HepG2 (cell line): ENCODE measurements at regions not wholly inside any gene's neighbourhood (a gene's known extent, or its start where the extent isn't known, plus 50 kb on each side); places are given as distances from the start of the nearest gene placed in this dataset.

Experiments
- ATAC-seq: fragments of 200-7000 bp; cut with Tn5 transposase; 3 replicates; pipeline ENCODE4 v1.9.1; 2020; ENCODE audit warnings: mild to moderate bottlenecking, moderate library complexity
- BruUV-seq: library from RNA; stranded (reverse); fragments of 400-500 nt; replicated peaks from 2 replicates; lab custom pipeline; 2021; lab: Mats Ljungman, UMichigan
- CTCF ChIA-PET: fragments of 300-600 bp; formaldehyde crosslinking; extraction: SDS; loops from one replicate; lab custom pipeline; 2021; ENCODE audit warnings: low total read pairs, inconsistent platforms, low intra/inter-chr PET ratio; lab: Yijun Ruan, JAX
- POLR2A ChIA-PET: fragments of 350-600 bp; sonication (Branson Sonifier 250); formaldehyde crosslinking; loops from one replicate; lab custom pipeline; 2020; ENCODE audit warnings: antibody characterized with exemption, inconsistent platforms; lab: Yijun Ruan, JAX
- DNase-seq: peaks from one replicate; pipeline ENCODE4 v3.0.0-alpha.2; 2015; ENCODE audit warnings: low spot score
- FAIRE-seq: peaks from 3 replicates; lab custom pipeline; 2011; peaks lifted over from hg19 to GRCh38; lab: Jason Lieb, UNC
- H2AFZ ChIP-seq: one replicate; pipeline ENCODE4 v1.6.1; 2011; ENCODE audit warnings: low read length, inconsistent platforms
- H3K27ac ChIP-seq: fragments of 300-600 bp; 3 replicates; pipeline ENCODE4 v1.8.0; 2011; ENCODE audit warnings: mixed run types, mild to moderate bottlenecking, mixed read lengths, low read length, inconsistent platforms; ENCODE audit not compliant: insufficient read depth; ENCODE audit errors: extremely low read length
- H3K27me3 ChIP-seq, 2 experiments: fragments of 200-600 bp in 1 of 2; 2 replicates in 1 of 2; 3 replicates in 1 of 2; pipeline versions ENCODE4 v1.6.0 to v1.8.0; 2011; ENCODE audit warnings: low read length in 2 of 2, mild to moderate bottlenecking in 2 of 2, moderate library complexity in 2 of 2, inconsistent platforms in 1 of 2; ENCODE audit not compliant: insufficient read depth in 2 of 2, control insufficient read depth in 1 of 2
- H3K36me3 ChIP-seq, 2 experiments: fragments of 200-600 bp in 1 of 2; replicated peaks in 1 of 2; 2 replicates in 1 of 2; 3 replicates in 1 of 2; pipeline versions ENCODE4 v1.5.1 to v1.8.0; 2011; ENCODE audit warnings: low read length in 2 of 2, inconsistent platforms in 1 of 2; ENCODE audit not compliant: insufficient read depth in 2 of 2, control insufficient read depth in 1 of 2
- H3K4me1 ChIP-seq: 2 replicates; pipeline ENCODE4 v1.5.1; 2012; ENCODE audit warnings: low read length, inconsistent platforms; ENCODE audit not compliant: insufficient read depth
- H3K4me2 ChIP-seq: 2 replicates; pipeline ENCODE4 v1.6.0; 2011; ENCODE audit warnings: low read depth, low read length, inconsistent platforms
- H3K4me3 ChIP-seq, 3 experiments: fragments of 200-600 bp in 1 of 3; sonication (generic), shearing (Covaris generic) in 1 of 3; replicated peaks in 1 of 3; 2 replicates each; pipeline ENCODE4 v1.5.1; 2011 to 2016; ENCODE audit warnings: low read length in 3 of 3, inconsistent platforms in 2 of 3, low read depth in 2 of 3, mild to moderate bottlenecking in 2 of 3, control low read depth in 1 of 3, mixed read lengths in 1 of 3; ENCODE audit not compliant: insufficient read depth in 1 of 3
- H3K79me2 ChIP-seq: one replicate; pipeline ENCODE4 v1.6.1; 2011; ENCODE audit warnings: low read length, inconsistent platforms; ENCODE audit not compliant: insufficient read depth
- H3K9ac ChIP-seq: 2 replicates; pipeline ENCODE4 v1.6.0; 2011; ENCODE audit warnings: mild to moderate bottlenecking, low read depth, low read length, inconsistent platforms; ENCODE audit not compliant: insufficient read depth
- H3K9me3 ChIP-seq: 2 replicates; pipeline ENCODE4 v1.5.1; 2012; ENCODE audit warnings: mild to moderate bottlenecking, low read length
- H4K20me1 ChIP-seq: 2 replicates; pipeline ENCODE4 v1.6.0; 2011; ENCODE audit warnings: inconsistent platforms, mild to moderate bottlenecking, low read length, moderate library complexity; ENCODE audit not compliant: insufficient read depth
- CSRNP1 ChIP-seq: sonication (generic); formaldehyde crosslinking; IDR thresholded peaks from 2 replicates; pipeline ENCODE4 v1.8.1; 2023; ENCODE audit warnings: mild to moderate bottlenecking, missing genetic modification reagents
- FLYWCH1 ChIP-seq: sonication (generic); formaldehyde crosslinking; IDR thresholded peaks from 2 replicates; pipeline ENCODE4 v1.8.1; 2023; ENCODE audit warnings: mild to moderate bottlenecking, missing genetic modification reagents
- FOXP1 ChIP-seq, 2 experiments: fragments of 450-650 bp in 1 of 2; IDR thresholded peaks; 2 replicates each; pipeline ENCODE4 v1.6.1; 2017 to 2018; ENCODE audit warnings: antibody characterized with exemption in 1 of 2
- MED8 ChIP-seq: sonication (generic); formaldehyde crosslinking; IDR thresholded peaks from 2 replicates; pipeline ENCODE4 v1.8.1; 2023; ENCODE audit warnings: mild to moderate bottlenecking, missing genetic modification reagents; ENCODE audit not compliant: insufficient replicate concordance
- MYC ChIP-seq: sonication (generic); formaldehyde crosslinking; IDR thresholded peaks from 2 replicates; pipeline ENCODE4 v1.9.0; 2021; ENCODE audit warnings: missing genetic modification reagents, borderline replicate concordance
- PHF21A ChIP-seq: sonication (generic); formaldehyde crosslinking; IDR thresholded peaks from 2 replicates; pipeline ENCODE4 v1.5.0; 2020; ENCODE audit warnings: mild to moderate bottlenecking, missing genetic modification reagents
- SP1 ChIP-seq, 2 experiments: fragments of 450-650 bp in 1 of 2; sonication (generic) in 1 of 2; formaldehyde crosslinking in 1 of 2; IDR thresholded peaks; 2 replicates each; pipeline versions ENCODE4 v1.4.0 to v1.6.1; 2016 to 2020; ENCODE audit warnings: missing genetic modification reagents in 1 of 2
- ZMAT3 ChIP-seq: sonication (generic); formaldehyde crosslinking; conservative IDR thresholded peaks from 2 replicates; pipeline ENCODE4 v1.7.0; 2021; ENCODE audit warnings: missing genetic modification reagents
- ZNF746 ChIP-seq: sonication (generic); formaldehyde crosslinking; IDR thresholded peaks from 2 replicates; pipeline ENCODE4 v1.8.0; 2022; ENCODE audit warnings: mild to moderate bottlenecking, missing genetic modification reagents
- ZNF891 ChIP-seq: sonication (generic); formaldehyde crosslinking; IDR thresholded peaks from 2 replicates; pipeline ENCODE4 v1.5.0; 2020; ENCODE audit warnings: mild to moderate bottlenecking, missing genetic modification reagents
- WGBS: methylation state at CpG from one replicate; pipeline ENCODE4 v1.1.6; 2017; ENCODE audit warnings: low lambda C conversion rate; 5-methylcytosine and 5-hydroxymethylcytosine counted together
- in situ Hi-C: cut with HindIII; loops from 2 replicates; pipeline ENCODE4 v1.10.0; 2017; ENCODE audit warnings: low pct_unique_long_range_greater_than_20kb; ENCODE audit not compliant: extremely low pct_ligation_motif_present
- intact Hi-C: fragments of 100-400 bp; cut with micrococcal nuclease; formaldehyde crosslinking; loops from one replicate; pipeline ENCODE4 v1.10.0; 2022; ENCODE audit not compliant: unreplicated experiment
- TF ChIP-seq, protein P1 (sequence below): sonication (generic); formaldehyde crosslinking; IDR thresholded peaks from 2 replicates; pipeline ENCODE4 v1.5.1; 2020; ENCODE audit warnings: missing genetic modification reagents, mild to moderate bottlenecking, borderline replicate concordance
- TF ChIP-seq, protein P2 (sequence below): sonication (generic); formaldehyde crosslinking; IDR thresholded peaks from 2 replicates; pipeline ENCODE4 v1.5.0; 2020; ENCODE audit warnings: mild to moderate bottlenecking, missing genetic modification reagents

- ChIA-PET CTCF (no interaction called here), POLR2A (no interaction called here)
- WGBS = 24% methylated on average over 5 of the region's 5 CpGs
- Histone ChIP-seq H3K36me3 (no peaks in the 10 kb centered on the region), H3K79me2 (no peaks in the 10 kb centered on the region), H3K9ac (no peak overlapping the region), H3K27me3 (no peaks in the 10 kb centered on the region; a peak in 1 of 5 replicates), H3K4me3 (no peak overlapping the region), H3K4me1 (no peaks in the 10 kb centered on the region), H3K4me2 (no peak overlapping the region), H4K20me1 (no peaks in the 10 kb centered on the region), H3K27ac (no peak overlapping the region), H3K9me3 (no peaks in the 10 kb centered on the region), H2AFZ (no peak overlapping the region)
- TF ChIP-seq PHF21A (CRISPR knock-in tag) (no peak), ZMAT3 (no peak), ZNF891 (no peak), CSRNP1 (CRISPR knock-in tag) (no peak), ZNF746 (CRISPR knock-in tag) (no peak), SP1 (IDR thresholded peaks at IDR 0.05) (no peak), SP1 (CRISPR knock-in tag; IDR thresholded peaks at IDR 0.05) (no peak), MYC (CRISPR knock-in tag) (no peak), FOXP1 (IDR thresholded peaks at IDR 0.05) (no peak), FOXP1 (CRISPR knock-in tag; IDR thresholded peaks at IDR 0.05) (no peak), MED8 (CRISPR knock-in tag) (no peak), FLYWCH1 (no peak)
- TF ChIP-seq, protein P1, sequence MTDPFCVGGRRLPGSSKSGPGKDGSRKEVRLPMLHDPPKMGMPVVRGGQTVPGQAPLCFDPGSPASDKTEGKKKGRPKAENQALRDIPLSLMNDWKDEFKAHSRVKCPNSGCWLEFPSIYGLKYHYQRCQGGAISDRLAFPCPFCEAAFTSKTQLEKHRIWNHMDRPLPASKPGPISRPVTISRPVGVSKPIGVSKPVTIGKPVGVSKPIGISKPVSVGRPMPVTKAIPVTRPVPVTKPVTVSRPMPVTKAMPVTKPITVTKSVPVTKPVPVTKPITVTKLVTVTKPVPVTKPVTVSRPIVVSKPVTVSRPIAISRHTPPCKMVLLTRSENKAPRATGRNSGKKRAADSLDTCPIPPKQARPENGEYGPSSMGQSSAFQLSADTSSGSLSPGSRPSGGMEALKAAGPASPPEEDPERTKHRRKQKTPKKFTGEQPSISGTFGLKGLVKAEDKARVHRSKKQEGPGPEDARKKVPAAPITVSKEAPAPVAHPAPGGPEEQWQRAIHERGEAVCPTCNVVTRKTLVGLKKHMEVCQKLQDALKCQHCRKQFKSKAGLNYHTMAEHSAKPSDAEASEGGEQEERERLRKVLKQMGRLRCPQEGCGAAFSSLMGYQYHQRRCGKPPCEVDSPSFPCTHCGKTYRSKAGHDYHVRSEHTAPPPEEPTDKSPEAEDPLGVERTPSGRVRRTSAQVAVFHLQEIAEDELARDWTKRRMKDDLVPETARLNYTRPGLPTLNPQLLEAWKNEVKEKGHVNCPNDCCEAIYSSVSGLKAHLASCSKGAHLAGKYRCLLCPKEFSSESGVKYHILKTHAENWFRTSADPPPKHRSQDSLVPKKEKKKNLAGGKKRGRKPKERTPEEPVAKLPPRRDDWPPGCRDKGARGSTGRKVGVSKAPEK (CRISPR knock-in tag) = no peak
- TF ChIP-seq, protein P2, sequence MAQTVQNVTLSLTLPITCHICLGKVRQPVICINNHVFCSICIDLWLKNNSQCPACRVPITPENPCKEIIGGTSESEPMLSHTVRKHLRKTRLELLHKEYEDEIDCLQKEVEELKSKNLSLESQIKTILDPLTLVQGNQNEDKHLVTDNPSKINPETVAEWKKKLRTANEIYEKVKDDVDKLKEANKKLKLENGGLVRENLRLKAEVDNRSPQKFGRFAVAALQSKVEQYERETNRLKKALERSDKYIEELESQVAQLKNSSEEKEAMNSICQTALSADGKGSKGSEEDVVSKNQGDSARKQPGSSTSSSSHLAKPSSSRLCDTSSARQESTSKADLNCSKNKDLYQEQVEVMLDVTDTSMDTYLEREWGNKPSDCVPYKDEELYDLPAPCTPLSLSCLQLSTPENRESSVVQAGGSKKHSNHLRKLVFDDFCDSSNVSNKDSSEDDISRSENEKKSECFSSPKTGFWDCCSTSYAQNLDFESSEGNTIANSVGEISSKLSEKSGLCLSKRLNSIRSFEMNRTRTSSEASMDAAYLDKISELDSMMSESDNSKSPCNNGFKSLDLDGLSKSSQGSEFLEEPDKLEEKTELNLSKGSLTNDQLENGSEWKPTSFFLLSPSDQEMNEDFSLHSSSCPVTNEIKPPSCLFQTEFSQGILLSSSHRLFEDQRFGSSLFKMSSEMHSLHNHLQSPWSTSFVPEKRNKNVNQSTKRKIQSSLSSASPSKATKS (CRISPR knock-in tag) = no peak
- no peak for FAIRE-seq
- intact Hi-C loops = no loop called here
- BruUV-seq = no TSS peak
- DNase-seq = no peak
- no peak for ATAC-seq
- in situ Hi-C loops = no loop called here
Measured at GRCh38 chr19:30217461-30217860, 154.7 kb upstream of the ZNF536 start.
